CD14-positive monocyte (primary cell): ENCODE measurements at regions not wholly inside any gene's neighbourhood (a gene's known extent, or its start where the extent isn't known, plus 50 kb on each side); places are given as distances from the start of the nearest gene placed in this dataset.

Experiments used
- DNase-seq, 3 donors: peaks; one replicate each; pipeline ENCODE4 v3.0.0-alpha.2; 2011 to 2022
- H2AFZ ChIP-seq: 2 replicates; pipeline ENCODE4 v1.6.0; 2012; ENCODE audit warnings: mild to moderate bottlenecking, low read depth, low read length, inconsistent platforms; ENCODE audit not compliant: insufficient read depth, poor library complexity, severe bottlenecking
- H3K27ac ChIP-seq, 2 donors: 1 replicate in 1 of 2; 2 replicates in 1 of 2; pipeline ENCODE4 v1.5.1; 2012 to 2013; ENCODE audit warnings: low read length in 2 of 2, control low read depth in 1 of 2, inconsistent platforms in 1 of 2, low read depth in 1 of 2, mild to moderate bottlenecking in 1 of 2
- H3K27me3 ChIP-seq, 2 donors: one replicate each; pipeline versions ENCODE4 v1.6.0 to v1.6.1; 2011 to 2013; ENCODE audit warnings: low read length in 2 of 2; ENCODE audit not compliant: control insufficient read depth in 2 of 2, insufficient read depth in 2 of 2
- H3K36me3 ChIP-seq, 2 donors: replicated peaks in 1 of 2; 1 replicate in 1 of 2; 2 replicates in 1 of 2; pipeline versions ENCODE4 v1.5.1 to v1.6.1; 2012 to 2013; ENCODE audit warnings: low read length in 2 of 2, control low read depth in 1 of 2, inconsistent platforms in 1 of 2, mild to moderate bottlenecking in 1 of 2; ENCODE audit not compliant: insufficient read depth in 2 of 2, control insufficient read depth in 1 of 2
- H3K4me1 ChIP-seq, 2 donors: 1 replicate in 1 of 2; 2 replicates in 1 of 2; pipeline versions ENCODE4 v1.5.1 to v1.6.1; 2012 to 2013; ENCODE audit warnings: low read length in 2 of 2, control low read depth in 1 of 2, inconsistent platforms in 1 of 2, mild to moderate bottlenecking in 1 of 2, moderate library complexity in 1 of 2; ENCODE audit not compliant: insufficient read depth in 2 of 2, control insufficient read depth in 1 of 2
- H3K4me2 ChIP-seq: replicated peaks from 2 replicates; pipeline ENCODE3; 2012; ENCODE audit warnings: low read length, moderate library complexity, mild to moderate bottlenecking; ENCODE audit not compliant: poor library complexity, severe bottlenecking; ENCODE audit errors: extremely low read depth
- H3K4me3 ChIP-seq, 3 experiments: fragments of 200-600 bp in 1 of 3; sonication (generic) in 1 of 3; replicated peaks in 1 of 3; 1 replicate in 2 of 3; 2 replicates in 1 of 3; pipeline ENCODE4 v1.5.1; 2011 to 2013; ENCODE audit warnings: low read length in 3 of 3, mild to moderate bottlenecking in 3 of 3, control low read depth in 2 of 3, low read depth in 2 of 3, inconsistent platforms in 1 of 3, moderate library complexity in 1 of 3
- H3K79me2 ChIP-seq: 2 replicates; pipeline ENCODE4 v1.6.0; 2012; ENCODE audit warnings: mild to moderate bottlenecking, control low read depth, inconsistent platforms, low read length, moderate library complexity; ENCODE audit not compliant: insufficient read depth
- H3K9ac ChIP-seq: 2 replicates; pipeline ENCODE4 v1.6.0; 2017; ENCODE audit warnings: low read length, mild to moderate bottlenecking; ENCODE audit not compliant: insufficient read depth, poor library complexity, severe bottlenecking
- H3K9me3 ChIP-seq, 2 donors: replicated peaks in 1 of 2; 1 replicate in 1 of 2; 2 replicates in 1 of 2; pipeline versions ENCODE4 v1.5.1 to v1.6.1; 2012 to 2013; ENCODE audit warnings: low read length in 2 of 2, control low read depth in 1 of 2; ENCODE audit not compliant: control insufficient read depth in 1 of 2, insufficient read depth in 1 of 2
- H4K20me1 ChIP-seq: 2 replicates; pipeline ENCODE4 v1.6.0; 2012; ENCODE audit warnings: mild to moderate bottlenecking, low read length, control low read depth, moderate library complexity; ENCODE audit not compliant: insufficient read depth
- H3K27ac Mint-ChIP-seq, 7 donors: one replicate each; pipeline ENCODE4 v1.8.0; 2020; ENCODE audit warnings: mild to moderate bottlenecking in 7 of 7, mixed read lengths in 7 of 7, moderate library complexity in 6 of 7, inconsistent platforms in 2 of 7
- H3K27me3 Mint-ChIP-seq, 3 donors: one replicate each; pipeline ENCODE4 v1.8.0; 2021 to 2022; ENCODE audit warnings: low read depth in 3 of 3, mild to moderate bottlenecking in 3 of 3, mixed read lengths in 3 of 3, moderate library complexity in 3 of 3, inconsistent platforms in 1 of 3
- H3K36me3 Mint-ChIP-seq, 2 donors: one replicate each; pipeline ENCODE4 v1.8.0; 2020; ENCODE audit warnings: mixed read lengths in 2 of 2, inconsistent platforms in 1 of 2, mild to moderate bottlenecking in 1 of 2
- H3K4me1 Mint-ChIP-seq: one replicate; pipeline ENCODE4 v1.8.0; 2020; ENCODE audit warnings: mild to moderate bottlenecking, mixed read lengths
- H3K4me3 Mint-ChIP-seq, 2 donors: one replicate each; pipeline ENCODE4 v1.8.0; 2020; ENCODE audit warnings: mild to moderate bottlenecking in 2 of 2, mixed read lengths in 2 of 2, moderate library complexity in 1 of 2
- H3K9me3 Mint-ChIP-seq, 7 donors: one replicate each; pipeline ENCODE4 v1.8.0; 2020 to 2022; ENCODE audit warnings: mixed read lengths in 7 of 7, mild to moderate bottlenecking in 6 of 7, moderate library complexity in 6 of 7, inconsistent platforms in 2 of 7
- CTCF ChIP-seq: fragments of 200-600 bp; IDR thresholded peaks from one replicate; pipeline ENCODE4 v1.8.0; 2022; ENCODE audit warnings: antibody characterized with exemption, mild to moderate bottlenecking
- WGBS: methylation state at CpG from one replicate; pipeline ENCODE4 v1.1.5; 2013; ENCODE audit warnings: missing lambda C conversion rate; ENCODE audit not compliant: insufficient coverage; 5-methylcytosine and 5-hydroxymethylcytosine counted together
- intact Hi-C, 2 donors: fragments of 100-400 bp; cut with micrococcal nuclease; formaldehyde crosslinking; loops; one replicate each; pipeline versions ENCODE4 v1.15.0 to v1.15.1; 2023

- Mint-ChIP-seq H3K4me3 (no peak overlapping the region), H3K36me3 (no peaks in the 10 kb centered on the region), H3K9me3 (peaks cover 0 to 2% (median 1%) of the 10 kb centered on the region in 7 donors), H3K4me1 (no peaks in the 10 kb centered on the region), H3K27ac (no peak overlapping the region), H3K27me3 (peaks cover 1 to 8% (median 2%) of the 10 kb centered on the region in 3 donors)
- H3K4me3 ChIP-seq: no peak overlapping the region
- intact Hi-C loops: no loop called here
- H3K36me3 ChIP-seq: no peaks in the 10 kb centered on the region
- WGBS: 67% methylated on average over 1 of the region's 2 CpGs
- H4K20me1 ChIP-seq: no peaks in the 10 kb centered on the region
- no peak overlapping the region for H3K9ac ChIP-seq
- H2AFZ ChIP-seq: no peak overlapping the region
- H3K9me3 ChIP-seq: no peaks in the 10 kb centered on the region
- no peaks in the 10 kb centered on the region for H3K27me3 ChIP-seq
- H3K4me1 ChIP-seq: no peaks in the 10 kb centered on the region
- no peak overlapping the region for H3K4me2 ChIP-seq
- no peak overlapping the region for H3K27ac ChIP-seq
- no peak for TF ChIP-seq CTCF
- no peaks in the 10 kb centered on the region for H3K79me2 ChIP-seq
- DNase-seq: no peak
Measured at GRCh38 chr11:134791102-134791501, 379.1 kb upstream of the B3GAT1 start.

GRCh38 chr11:134789104-134789503 lies 377.1 kb upstream of the B3GAT1 start:
- Histone ChIP-seq H3K27ac (no peak overlapping the region), H3K79me2 (no peaks in the 10 kb centered on the region), H3K9ac (no peak overlapping the region), H3K9me3 (no peaks in the 10 kb centered on the region), H3K4me1 (no peaks in the 10 kb centered on the region), H3K4me3 (no peak overlapping the region), H3K27me3 (no peaks in the 10 kb centered on the region), H4K20me1 (no peaks in the 10 kb centered on the region), H3K36me3 (no peaks in the 10 kb centered on the region), H2AFZ (no peak overlapping the region), H3K4me2 (no peak overlapping the region)
- DNase-seq: no peak
- WGBS: 94% methylated on average over 9 of the region's 10 CpGs
- no peak for TF ChIP-seq CTCF
- Mint-ChIP-seq H3K4me1 (no peaks in the 10 kb centered on the region), H3K27me3 (peaks cover 1 to 7% (median 3%) of the 10 kb centered on the region in 3 donors), H3K4me3 (no peak overlapping the region), H3K36me3 (no peaks in the 10 kb centered on the region), H3K27ac (no peak overlapping the region), H3K9me3 (peaks cover 0 to 1% (median 0%) of the 10 kb centered on the region in 7 donors)
- intact Hi-C loops: no loop called here
